ENCODE measurements at regions not wholly inside any gene's neighbourhood (a gene's known extent, or its start where the extent isn't known, plus 50 kb on each side); places are given as distances from the start of the nearest gene placed in this dataset.
A peak's percentile ranks its signal among the peaks of the same experiment; 100 is the strongest.
"Not testable (repeated sequence)": the region's sequence is repeated elsewhere in the genome, so short reads cannot be mapped to it uniquely, and the experiment has no call there.

- no peak for DNase-seq
- H3K36me3 ChIP-seq (replicated peaks): no peaks in the 10 kb centered on the region
- in situ Hi-C loops (cut with HindIII; ENCODE audit: low pct_ligation_motif_present, low sequenced_read_pairs): no loop called here
- no peak overlapping the region for H3K27ac ChIP-seq
- no peak for TF ChIP-seq CTCF (IDR thresholded peaks at IDR 0.05; ENCODE audit: low read depth, low read length, missing control alignments)
- no peaks in the 10 kb centered on the region for H3K27me3 ChIP-seq (replicated peaks)
- H3K4me3 ChIP-seq (ENCODE audit: low read depth, low read length): no peak overlapping the region
Observed at GRCh38 chrX:150086371-150086770, 148.1 kb upstream of the EOLA2 start.

GRCh38 chrX:150087612-150088011 is 149.3 kb upstream of the EOLA2 start:
- peak; percentile 25 for TF ChIP-seq CTCF (IDR thresholded peaks at IDR 0.05; ENCODE audit: low read depth, low read length, missing control alignments)
- no peaks in the 10 kb centered on the region for H3K27me3 ChIP-seq (replicated peaks)
- no peak for DNase-seq
- no peak overlapping the region for H3K4me3 ChIP-seq (ENCODE audit: low read depth, low read length)
- in situ Hi-C loops (cut with HindIII; ENCODE audit: low pct_ligation_motif_present, low sequenced_read_pairs): no loop called here
- H3K36me3 ChIP-seq (replicated peaks): no peaks in the 10 kb centered on the region
- H3K27ac ChIP-seq: no peak overlapping the region

DNA sequence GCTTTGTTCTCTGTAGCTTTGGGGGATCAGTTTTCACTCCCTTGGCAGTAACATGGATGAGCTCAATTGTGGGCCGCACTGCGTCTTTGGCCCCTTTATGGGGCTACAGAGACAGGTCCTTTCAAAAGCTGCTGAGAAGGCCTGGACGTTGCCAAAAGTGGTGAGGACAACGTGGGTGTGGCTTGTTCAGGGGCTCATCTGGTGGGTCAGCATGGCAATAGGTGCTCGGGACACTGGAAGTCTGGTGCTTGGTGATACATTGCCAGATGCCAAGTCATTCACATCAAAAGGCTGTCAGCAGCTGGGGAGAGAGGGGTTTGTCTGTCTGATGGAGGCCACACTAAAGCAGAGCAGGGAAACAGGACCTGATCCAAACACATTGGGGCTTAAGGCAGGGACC is 149.8 kb upstream of the EOLA2 start:
- DNase-seq: no peak
- no peak overlapping the region for H3K27ac ChIP-seq
- no peaks in the 10 kb centered on the region for H3K36me3 ChIP-seq (replicated peaks)
- H3K4me3 ChIP-seq (ENCODE audit: low read depth, low read length): no peak overlapping the region
- in situ Hi-C loops (cut with HindIII; ENCODE audit: low pct_ligation_motif_present, low sequenced_read_pairs): no loop called here
- no peaks in the 10 kb centered on the region for H3K27me3 ChIP-seq (replicated peaks)
- no peak for TF ChIP-seq CTCF (IDR thresholded peaks at IDR 0.05; ENCODE audit: low read depth, low read length, missing control alignments)

- no peaks in the 10 kb centered on the region for H3K27me3 ChIP-seq (replicated peaks)
- H3K4me3 ChIP-seq (ENCODE audit: low read depth, low read length): no peak overlapping the region
- H3K27ac ChIP-seq: no peak overlapping the region
- no peaks in the 10 kb centered on the region for H3K36me3 ChIP-seq (replicated peaks)
- TF ChIP-seq CTCF (IDR thresholded peaks at IDR 0.05; ENCODE audit: low read depth, low read length, missing control alignments): no peak
- in situ Hi-C loops (cut with HindIII; ENCODE audit: low pct_ligation_motif_present, low sequenced_read_pairs): no loop called here
- no peak for DNase-seq
Observed at GRCh38 chrX:150088766-150089518, 150.7 kb upstream of the EOLA2 start.

DNA sequence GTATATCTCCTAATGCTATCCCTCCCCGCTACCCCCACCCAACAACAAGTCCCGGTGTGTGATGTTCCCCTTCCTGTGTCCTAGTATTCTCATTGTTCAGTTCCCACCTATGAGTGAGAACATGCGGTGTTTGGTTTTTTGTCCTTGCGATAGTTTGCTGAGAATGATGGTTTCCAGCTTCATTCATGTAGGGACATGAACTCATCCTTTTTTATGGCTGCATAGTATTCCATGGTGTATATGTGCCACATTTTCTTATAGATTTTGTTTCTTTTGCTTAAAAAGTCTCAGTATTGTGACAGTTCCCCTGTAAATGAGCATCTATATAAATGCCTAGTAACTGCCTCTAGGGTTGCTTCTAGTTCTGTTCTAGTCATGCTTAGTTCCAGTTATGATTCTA is 153.0 kb upstream of the EOLA2 start:
- DNase-seq; H3K36me3 ChIP-seq (replicated peaks); H3K27me3 ChIP-seq (replicated peaks); in situ Hi-C loops (cut with HindIII; ENCODE audit: low pct_ligation_motif_present, low sequenced_read_pairs); H3K4me3 ChIP-seq (ENCODE audit: low read depth, low read length); H3K27ac ChIP-seq: not testable (repeated sequence)

- H3K36me3 ChIP-seq (replicated peaks): no peaks in the 10 kb centered on the region
- no peak overlapping the region for H3K4me3 ChIP-seq (ENCODE audit: low read depth, low read length)
- no peaks in the 10 kb centered on the region for H3K27me3 ChIP-seq (replicated peaks)
- TF ChIP-seq CTCF (IDR thresholded peaks at IDR 0.05; ENCODE audit: low read depth, low read length, missing control alignments): no peak
- no peak overlapping the region for H3K27ac ChIP-seq
- DNase-seq: no peak
- in situ Hi-C loops (cut with HindIII; ENCODE audit: low pct_ligation_motif_present, low sequenced_read_pairs): no loop called here
Observed at GRCh38 chrX:150092549-150092948, 154.3 kb upstream of the EOLA2 start.

Measured in brain microvascular endothelial cell (primary cell).